Osteocyte (in vitro differentiated cells): ENCODE measurements at regions not wholly inside any gene's neighbourhood (a gene's known extent, or its start where the extent isn't known, plus 50 kb on each side); places are given as distances from the start of the nearest gene placed in this dataset.

Experiments used
- DNase-seq: peaks from one replicate; pipeline ENCODE4 v3.0.0; 2021; ENCODE audit warnings: mixed read lengths; ENCODE audit not compliant: unreplicated experiment; ENCODE audit errors: extremely low spot score
- H3K27ac Mint-ChIP-seq: one replicate; pipeline ENCODE4 v1.8.0; 2021; ENCODE audit warnings: mild to moderate bottlenecking, mixed read lengths; ENCODE audit not compliant: unreplicated experiment
- H3K27me3 Mint-ChIP-seq: one replicate; pipeline ENCODE4 v1.8.0; 2021; ENCODE audit warnings: mixed read lengths; ENCODE audit not compliant: unreplicated experiment
- H3K36me3 Mint-ChIP-seq: one replicate; pipeline ENCODE4 v1.8.0; 2021; ENCODE audit warnings: mixed read lengths; ENCODE audit not compliant: unreplicated experiment
- H3K4me1 Mint-ChIP-seq: one replicate; pipeline ENCODE4 v1.8.0; 2021; ENCODE audit warnings: mixed read lengths; ENCODE audit not compliant: unreplicated experiment
- H3K4me3 Mint-ChIP-seq: one replicate; pipeline ENCODE4 v1.8.0; 2021; ENCODE audit warnings: mild to moderate bottlenecking, moderate library complexity, mixed read lengths; ENCODE audit not compliant: unreplicated experiment
- H3K9me3 Mint-ChIP-seq: one replicate; pipeline ENCODE4 v1.8.0; 2021; ENCODE audit warnings: mixed read lengths; ENCODE audit not compliant: unreplicated experiment
- CTCF ChIP-seq: fragments of 200-600 bp; sonication (generic); IDR thresholded peaks from 2 replicates; pipeline ENCODE4 v1.5.0; 2021; ENCODE audit warnings: antibody characterized with exemption, mild to moderate bottlenecking, moderate library complexity

- H3K4me3 Mint-ChIP-seq, result no peak overlapping the region
- H3K27ac Mint-ChIP-seq, result no peak overlapping the region
Observed at GRCh38 chr12:19932413-19932812, 435.9 kb upstream of the PDE3A start.

GRCh38 chr12:19933924-19934323 is 434.4 kb upstream of the PDE3A start:
- DNase-seq, result no peak
- Mint-ChIP-seq H3K4me1 (peaks cover 13% of the 10 kb centered on the region), H3K4me3 (no peak overlapping the region), H3K36me3 (peaks cover under 1% of the 10 kb centered on the region), H3K27ac (no peak overlapping the region), H3K9me3 (no peaks in the 10 kb centered on the region), H3K27me3 (no peaks in the 10 kb centered on the region)
- TF ChIP-seq CTCF, result no peak

More at GRCh38 chr12:19932413-19932812, 435.9 kb upstream of the PDE3A start:
- Mint-ChIP-seq H3K9me3 (no peaks in the 10 kb centered on the region), H3K27me3 (no peaks in the 10 kb centered on the region), H3K4me1 (peaks cover 7% of the 10 kb centered on the region), H3K36me3 (peaks cover 3% of the 10 kb centered on the region)
- no peak for TF ChIP-seq CTCF
- DNase-seq, result no peak

- H3K36me3 Mint-ChIP-seq, result no peaks in the 10 kb centered on the region
- TF ChIP-seq CTCF, result no peak
- H3K9me3 Mint-ChIP-seq, result no peaks in the 10 kb centered on the region
- H3K4me1 Mint-ChIP-seq, result peaks cover 15% of the 10 kb centered on the region
- H3K27ac Mint-ChIP-seq, result no peak overlapping the region
- no peaks in the 10 kb centered on the region for H3K27me3 Mint-ChIP-seq
- DNase-seq, result no peak
- no peak overlapping the region for H3K4me3 Mint-ChIP-seq
Observed at GRCh38 chr12:19937161-19937560, 431.2 kb upstream of the PDE3A start.

GRCh38 chr12:19938031-19938430 is 430.3 kb upstream of the PDE3A start:
- DNase-seq, result no peak
- no peaks in the 10 kb centered on the region for H3K36me3 Mint-ChIP-seq
- no peak overlapping the region for H3K4me3 Mint-ChIP-seq
- H3K27me3 Mint-ChIP-seq, result no peaks in the 10 kb centered on the region
- H3K4me1 Mint-ChIP-seq, result peaks cover 13% of the 10 kb centered on the region
- H3K9me3 Mint-ChIP-seq, result no peaks in the 10 kb centered on the region
- no peak overlapping the region for H3K27ac Mint-ChIP-seq
- TF ChIP-seq CTCF, result no peak

GRCh38 chr12:19938491-19938890 is 429.8 kb upstream of the PDE3A start:
- Mint-ChIP-seq H3K27ac (no peak overlapping the region), H3K4me1 (peaks cover 13% of the 10 kb centered on the region), H3K27me3 (no peaks in the 10 kb centered on the region), H3K36me3 (no peaks in the 10 kb centered on the region), H3K4me3 (no peak overlapping the region), H3K9me3 (no peaks in the 10 kb centered on the region)
- no peak for TF ChIP-seq CTCF
- DNase-seq, result no peak
